ENCODE measurements at regions not wholly inside any gene's neighbourhood (a gene's known extent, or its start where the extent isn't known, plus 50 kb on each side); places are given as distances from the start of the nearest gene placed in this dataset.

- BruUV-seq (replicated peaks) = no TSS peak
- no peak overlapping the region for H3K4me2 ChIP-seq (ENCODE audit: low read length)
- 0 out of 2 replicates have a peak, but pooled peaks cover 2% of the 10 kb centered on the region for H3K27me3 ChIP-seq (ENCODE audit: insufficient read depth, low read length)
- H4K20me1 ChIP-seq (ENCODE audit: insufficient read depth) = no peaks in the 10 kb centered on the region; the same call in 1 of the 2 replicates
- no peaks in the 10 kb centered on the region for H3K4me1 ChIP-seq (ENCODE audit: control insufficient read depth in 1 of 2, insufficient read depth in 2 of 2, low read length in 2 of 2)
- no peak for TF ChIP-seq POLR2AphosphoS5 (IDR thresholded peaks at IDR 0.05; ENCODE audit: low read depth, low read length)
- TF ChIP-seq EZH2 (IDR thresholded peaks at IDR 0.05) = no peak
- TF ChIP-seq POLR2A (IDR thresholded peaks at IDR 0.05; ENCODE audit: borderline replicate concordance, extremely low read depth, insufficient read depth, insufficient read length) = no peak
- TF ChIP-seq FOSL1 (IDR thresholded peaks at IDR 0.05; ENCODE audit: low read depth) = no peak
- TF ChIP-seq CEBPB (IDR thresholded peaks at IDR 0.05; ENCODE audit: low read depth) = no peak
- no peak for TF ChIP-seq CTCF (IDR thresholded peaks at IDR 0.05 in 2 of 3, conservative IDR thresholded peaks at IDR 0.05 in 1 of 3; ENCODE audit: borderline replicate concordance in 1 of 3, insufficient read depth in 1 of 3, low read depth in 2 of 3, low read length in 2 of 3)
- intact Hi-C loops (cut with micrococcal nuclease) = no loop called here
- H3K9me3 ChIP-seq (ENCODE audit: control insufficient read depth in 1 of 2, insufficient read depth in 1 of 2, low read depth in 1 of 2, low read length in 2 of 2) = no peaks in the 10 kb centered on the region
- ATAC-seq (no peak), DNase-seq (ENCODE audit: low read depth, low spot score) (no peak)
- no peaks in the 10 kb centered on the region for H3K36me3 ChIP-seq (ENCODE audit: control insufficient read depth in 1 of 2, insufficient read depth in 2 of 2, low read length in 2 of 2)
- no peaks in the 10 kb centered on the region for H3K79me2 ChIP-seq (ENCODE audit: insufficient read depth, low read length)
- H3K4me3 ChIP-seq (replicated peaks in 1 of 2; ENCODE audit: low read depth in 1 of 2, low read length in 2 of 2) = no peak overlapping the region
- H3K9ac ChIP-seq (ENCODE audit: low read length) = no peak overlapping the region
- no peaks in the 10 kb centered on the region for H3K9me2 ChIP-seq (ENCODE audit: insufficient read depth)
- ChIA-PET CTCF (no interaction called here), POLR2A (no interaction called here), RAD21 (ENCODE audit: low non-redundant PET in 1 of 2, low total read pairs in 2 of 2, uncharacterized antibody in 2 of 2, unreplicated experiment in 2 of 2) (no interaction called here)
- H2AFZ ChIP-seq (ENCODE audit: low read depth, low read length, poor library complexity, severe bottlenecking) = no peak overlapping the region
- H3K27ac ChIP-seq (ENCODE audit: low read depth, low read length) = no peak overlapping the region
Measured at GRCh38 chr1:34272152-34272551, 95.4 kb downstream of the C1orf94 start.

GRCh38 chr1:34275150-34275549 lies 98.4 kb downstream of the C1orf94 start:
- H3K27ac ChIP-seq (ENCODE audit: low read depth, low read length) = no peak overlapping the region
- ChIA-PET RAD21 (ENCODE audit: low non-redundant PET in 1 of 2, low total read pairs in 2 of 2, uncharacterized antibody in 2 of 2, unreplicated experiment in 2 of 2) (no interaction called here), CTCF (no interaction called here), POLR2A (no interaction called here)
- H3K4me1 ChIP-seq (ENCODE audit: control insufficient read depth in 1 of 2, insufficient read depth in 2 of 2, low read length in 2 of 2) = no peaks in the 10 kb centered on the region
- intact Hi-C loops (cut with micrococcal nuclease) = no loop called here
- BruUV-seq (replicated peaks) = no TSS peak
- H2AFZ ChIP-seq (ENCODE audit: low read depth, low read length, poor library complexity, severe bottlenecking) = no peak overlapping the region
- ATAC-seq = no peak
- no peak for DNase-seq (ENCODE audit: low read depth, low spot score)
- no peaks in the 10 kb centered on the region for H4K20me1 ChIP-seq (ENCODE audit: insufficient read depth)
- no peaks in the 10 kb centered on the region for H3K9me2 ChIP-seq (ENCODE audit: insufficient read depth)
- H3K79me2 ChIP-seq (ENCODE audit: insufficient read depth, low read length) = no peaks in the 10 kb centered on the region
- H3K4me2 ChIP-seq (ENCODE audit: low read length) = no peak overlapping the region
- H3K4me3 ChIP-seq (replicated peaks in 1 of 2; ENCODE audit: low read depth in 1 of 2, low read length in 2 of 2) = no peak overlapping the region
- H3K9me3 ChIP-seq (ENCODE audit: control insufficient read depth in 1 of 2, insufficient read depth in 1 of 2, low read depth in 1 of 2, low read length in 2 of 2) = no peaks in the 10 kb centered on the region
- H3K36me3 ChIP-seq (ENCODE audit: control insufficient read depth in 1 of 2, insufficient read depth in 2 of 2, low read length in 2 of 2) = no peaks in the 10 kb centered on the region
- no peak overlapping the region for H3K9ac ChIP-seq (ENCODE audit: low read length)
- H3K27me3 ChIP-seq (ENCODE audit: insufficient read depth, low read length) = 0 out of 2 replicates have a peak, but pooled peaks cover 2% of the 10 kb centered on the region
- TF ChIP-seq YY1 (IDR thresholded peaks at IDR 0.05; ENCODE audit: extremely low read depth, insufficient replicate concordance, low read depth, low read length) (no peak), CBX3 (IDR thresholded peaks at IDR 0.05; ENCODE audit: low read depth) (no peak), ATF3 (IDR thresholded peaks at IDR 0.05) (no peak), SP1 (IDR thresholded peaks at IDR 0.05; ENCODE audit: low read depth) (no peak), SIN3A (IDR thresholded peaks at IDR 0.05; ENCODE audit: low read depth) (no peak), ZFX (IDR thresholded peaks at IDR 0.05) (no peak), MAX (IDR thresholded peaks at IDR 0.05) (no peak), RAD21 (IDR thresholded peaks at IDR 0.05; ENCODE audit: low read depth) (no peak), EZH2phosphoT487 (IDR thresholded peaks at IDR 0.05; ENCODE audit: borderline replicate concordance) (no peak), ZBTB33 (IDR thresholded peaks at IDR 0.05; ENCODE audit: extremely low read depth, insufficient replicate concordance, low read length) (no peak), TCF7L2 (IDR thresholded peaks at IDR 0.05; ENCODE audit: borderline replicate concordance, extremely low read depth, insufficient read depth, insufficient read length) (no peak)

Measured in HCT116 (cell line).